SJCRH30 (cell line): ENCODE measurements at regions not wholly inside any gene's neighbourhood (a gene's known extent, or its start where the extent isn't known, plus 50 kb on each side); places are given as distances from the start of the nearest gene placed in this dataset.
A peak's percentile ranks its signal among the peaks of the same experiment; 100 is the strongest.

Experiments
- DNase-seq, 2 experiments: peaks; one replicate each; pipeline ENCODE4 v3.0.0-alpha.2; 2015 to 2020
- H3K27ac ChIP-seq: fragments of 250-450 bp; sonication (Bioruptor Pico); 2 replicates; pipeline ENCODE4 v1.5.1; 2020; ENCODE audit warnings: mild to moderate bottlenecking, moderate library complexity
- H3K27me3 ChIP-seq: fragments of 250-450 bp; sonication (Bioruptor Pico); 2 replicates; pipeline ENCODE4 v1.5.1; 2020; ENCODE audit warnings: mild to moderate bottlenecking, moderate library complexity
- H3K36me3 ChIP-seq: fragments of 250-450 bp; sonication (Bioruptor Pico); 2 replicates; pipeline ENCODE4 v1.5.1; 2020; ENCODE audit warnings: mild to moderate bottlenecking, moderate library complexity
- H3K4me1 ChIP-seq: fragments of 250-450 bp; sonication (Bioruptor Pico); 2 replicates; pipeline ENCODE4 v1.5.1; 2020; ENCODE audit warnings: mild to moderate bottlenecking, moderate library complexity
- H3K4me3 ChIP-seq: fragments of 250-450 bp; sonication (Bioruptor Pico); 2 replicates; pipeline ENCODE4 v1.5.1; 2020; ENCODE audit warnings: mild to moderate bottlenecking, moderate library complexity
- H3K9me3 ChIP-seq: fragments of 250-450 bp; sonication (Bioruptor Pico); replicated peaks from 2 replicates; pipeline ENCODE4 v1.5.1; 2020; ENCODE audit warnings: mild to moderate bottlenecking, moderate library complexity

DNA sequence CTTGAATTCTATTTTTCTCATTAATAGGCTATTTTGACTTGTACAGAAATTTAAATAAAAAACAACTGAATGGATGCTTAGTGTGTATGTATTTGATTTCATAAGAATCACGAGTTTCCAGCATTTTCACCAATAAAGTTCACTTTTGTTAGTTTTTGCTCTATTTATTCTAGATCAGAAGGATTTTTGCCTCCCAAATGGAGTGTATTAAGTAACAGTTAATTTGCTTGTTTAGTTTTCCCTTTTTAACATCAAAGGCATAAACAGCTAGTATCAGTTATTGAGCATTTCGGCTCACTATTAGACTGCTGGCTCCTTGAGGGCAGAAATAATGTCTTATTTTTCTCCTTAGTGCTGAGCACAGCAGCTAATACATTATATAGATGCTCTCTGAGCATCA, 414.1 kb downstream of the FGF9 start:
- DNase-seq = no peak
- Histone ChIP-seq H3K4me3 (no peak overlapping the region), H3K36me3 (no peaks in the 10 kb centered on the region), H3K27ac (no peak overlapping the region), H3K9me3 (no peaks in the 10 kb centered on the region), H3K4me1 (no peaks in the 10 kb centered on the region), H3K27me3 (0 out of 2 replicates have a peak, but pooled peaks cover 2% of the 10 kb centered on the region)

DNA sequence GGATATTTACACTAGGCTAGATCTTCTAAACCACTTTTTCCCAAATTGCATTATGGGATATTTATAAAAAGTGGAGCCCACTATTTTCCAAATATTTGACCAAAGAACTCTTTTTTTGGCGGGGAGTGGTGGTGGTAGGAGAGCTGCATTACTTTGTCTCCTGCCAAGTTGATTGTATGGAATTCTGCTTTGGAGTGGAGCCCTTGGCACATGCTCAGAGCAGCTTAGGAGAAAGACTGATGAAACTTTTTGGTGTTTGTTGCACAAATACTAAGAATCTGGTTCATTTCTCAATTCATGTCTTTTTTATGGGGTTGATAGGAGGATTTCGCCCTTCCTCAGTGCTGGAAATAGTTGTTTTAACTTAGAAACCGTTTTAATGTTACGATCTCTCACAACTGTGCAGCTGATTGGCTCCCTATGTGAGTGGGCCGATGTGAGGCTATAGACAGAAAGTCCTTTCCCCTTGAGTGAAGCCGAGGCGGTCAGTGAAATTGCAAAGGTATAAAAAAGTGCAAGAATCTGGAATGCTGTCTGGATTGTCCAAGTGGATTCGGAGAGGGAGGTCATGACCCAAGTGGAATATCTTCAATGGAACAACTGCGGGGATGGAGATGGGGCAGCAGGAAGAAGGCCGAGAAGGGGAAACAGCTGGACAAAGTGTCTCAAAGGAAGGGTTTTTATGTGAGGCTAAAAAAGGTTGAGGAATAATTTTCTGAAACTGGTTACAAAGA, 415.9 kb downstream of the FGF9 start:
- Histone ChIP-seq H3K27me3 (0 out of 2 replicates have a peak, but pooled peaks cover 2% of the 10 kb centered on the region), H3K4me1 (no peaks in the 10 kb centered on the region), H3K9me3 (no peaks in the 10 kb centered on the region), H3K4me3 (no peak overlapping the region), H3K36me3 (no peaks in the 10 kb centered on the region), H3K27ac (no peak overlapping the region)
- DNase-seq = no peak

GRCh38 chr13:22090106-22090505, 419.2 kb downstream of the FGF9 start:
- no peak for DNase-seq
- Histone ChIP-seq H3K27me3 (no peaks in the 10 kb centered on the region), H3K9me3 (no peaks in the 10 kb centered on the region), H3K27ac (no peak overlapping the region), H3K36me3 (no peaks in the 10 kb centered on the region), H3K4me1 (no peaks in the 10 kb centered on the region), H3K4me3 (no peak overlapping the region)

GRCh38 chr13:22091222-22091970, 420.5 kb downstream of the FGF9 start:
- H3K9me3 ChIP-seq = no peaks in the 10 kb centered on the region; the same call in 1 of the 2 replicates
- no peak overlapping the region for H3K27ac ChIP-seq
- H3K4me3 ChIP-seq = no peak overlapping the region
- H3K36me3 ChIP-seq = no peaks in the 10 kb centered on the region
- H3K4me1 ChIP-seq = no peaks in the 10 kb centered on the region
- no peaks in the 10 kb centered on the region for H3K27me3 ChIP-seq
- DNase-seq = no peak

DNA sequence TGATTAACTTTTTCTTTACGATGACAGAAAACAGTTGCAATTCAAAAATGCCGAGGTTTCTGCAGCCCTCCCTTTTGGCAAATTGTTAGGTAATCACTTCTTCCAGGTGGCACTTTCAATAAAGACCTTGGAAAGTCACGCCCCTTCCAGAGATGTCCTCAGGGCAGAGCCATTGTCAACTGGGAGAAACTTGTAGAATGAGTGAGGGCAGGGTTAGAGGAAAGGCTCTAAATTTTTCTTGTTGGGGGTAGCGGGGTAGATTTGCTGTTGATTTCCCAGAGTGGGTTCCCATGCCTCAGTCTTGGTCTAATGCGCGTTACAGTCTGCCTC, 421.1 kb downstream of the FGF9 start:
- Histone ChIP-seq H3K4me1 (no peaks in the 10 kb centered on the region), H3K4me3 (no peak overlapping the region), H3K36me3 (no peaks in the 10 kb centered on the region), H3K27ac (no peak overlapping the region), H3K9me3 (no peaks in the 10 kb centered on the region; the same call in 1 of the 2 replicates), H3K27me3 (no peaks in the 10 kb centered on the region)
- DNase-seq = no peak

DNA sequence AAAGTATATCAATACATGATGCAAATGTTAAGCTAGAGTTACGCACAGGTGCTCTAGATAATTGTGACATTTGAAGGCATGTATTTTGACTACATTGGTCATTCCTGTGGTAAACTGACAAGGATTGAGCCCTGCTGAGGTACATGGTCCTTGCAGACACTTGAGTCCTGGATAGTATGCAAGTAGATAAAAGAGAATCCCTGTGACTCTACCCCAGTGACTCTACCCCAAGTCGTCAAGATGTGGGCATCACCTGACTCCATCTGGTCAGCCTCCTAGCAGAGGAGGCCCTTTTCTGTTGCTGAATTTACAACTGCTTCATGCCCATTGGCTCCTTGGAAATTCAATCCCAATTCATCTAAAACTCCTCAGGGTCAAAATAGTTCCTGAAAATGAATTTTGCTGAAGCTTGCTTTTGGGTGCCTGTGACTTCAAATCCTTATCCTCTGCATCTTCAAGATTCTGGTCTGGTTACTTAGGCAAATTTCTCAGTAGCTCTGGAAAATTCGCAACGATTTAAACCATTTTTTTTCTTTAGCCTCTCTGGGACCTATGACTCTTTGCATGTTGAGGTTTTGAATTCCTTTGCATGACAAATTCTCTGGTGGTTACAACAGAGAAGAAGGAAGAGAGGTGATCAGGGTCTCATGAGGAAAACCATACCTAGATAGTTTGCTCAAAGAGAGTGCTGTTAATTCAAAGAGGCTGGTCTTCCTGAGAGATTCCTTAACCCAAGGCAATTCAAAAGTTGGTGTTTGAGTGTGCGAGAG, 422.1 kb downstream of the FGF9 start:
- Histone ChIP-seq H3K27ac (no peak overlapping the region), H3K36me3 (no peaks in the 10 kb centered on the region), H3K4me3 (no peak overlapping the region), H3K27me3 (peaks cover 2% of the 10 kb centered on the region; the same call in 1 of the 2 replicates), H3K9me3 (no peaks in the 10 kb centered on the region; the same call in 1 of the 2 replicates), H3K4me1 (no peaks in the 10 kb centered on the region)
- DNase-seq = no peak

DNA sequence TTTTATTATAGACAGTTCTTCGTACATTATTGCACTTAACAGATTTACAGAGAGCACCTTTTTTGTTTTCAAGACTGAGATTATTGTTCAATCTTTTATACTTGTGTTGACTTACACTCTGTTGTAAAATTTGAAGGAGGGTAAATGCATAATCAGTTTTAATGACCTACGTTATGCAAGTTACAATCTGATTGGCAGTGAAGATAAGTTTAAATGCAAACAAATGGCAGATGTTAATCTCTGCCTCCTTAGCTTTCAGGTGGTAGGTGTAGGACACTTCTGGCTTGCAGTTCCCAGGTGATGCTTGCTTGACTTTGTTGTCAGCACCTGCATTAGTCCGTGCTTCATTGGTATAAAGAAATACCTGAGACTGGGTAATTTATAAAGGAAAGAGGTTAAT, 424.9 kb downstream of the FGF9 start:
- H3K4me3 ChIP-seq = no peak overlapping the region
- no peak for DNase-seq
- no peak overlapping the region for H3K27ac ChIP-seq
- peaks cover 3% of the 10 kb centered on the region; the same call in 1 of the 2 replicates for H3K9me3 ChIP-seq
- H3K4me1 ChIP-seq = no peaks in the 10 kb centered on the region
- no peaks in the 10 kb centered on the region for H3K36me3 ChIP-seq
- H3K27me3 ChIP-seq = peaks cover 8% of the 10 kb centered on the region

- Histone ChIP-seq H3K4me1 (no peaks in the 10 kb centered on the region), H3K36me3 (no peaks in the 10 kb centered on the region), H3K27me3 (peaks cover 8% of the 10 kb centered on the region), H3K9me3 (peaks cover 3% of the 10 kb centered on the region; the same call in 1 of the 2 replicates), H3K27ac (no peak overlapping the region), H3K4me3 (no peak overlapping the region)
- DNase-seq = no peak
Measured at GRCh38 chr13:22099585-22099984, 428.7 kb downstream of the FGF9 start.

GRCh38 chr13:22102271-22102670, 431.4 kb downstream of the FGF9 start:
- Histone ChIP-seq H3K27ac (no peak overlapping the region), H3K36me3 (no peaks in the 10 kb centered on the region), H3K27me3 (peaks cover 8% of the 10 kb centered on the region), H3K4me1 (peaks cover 2% of the 10 kb centered on the region; the same call in 1 of the 2 replicates), H3K4me3 (no peak overlapping the region), H3K9me3 (0 out of 2 replicates have a peak, but pooled peaks cover 3% of the 10 kb centered on the region)
- DNase-seq = no peak

DNA sequence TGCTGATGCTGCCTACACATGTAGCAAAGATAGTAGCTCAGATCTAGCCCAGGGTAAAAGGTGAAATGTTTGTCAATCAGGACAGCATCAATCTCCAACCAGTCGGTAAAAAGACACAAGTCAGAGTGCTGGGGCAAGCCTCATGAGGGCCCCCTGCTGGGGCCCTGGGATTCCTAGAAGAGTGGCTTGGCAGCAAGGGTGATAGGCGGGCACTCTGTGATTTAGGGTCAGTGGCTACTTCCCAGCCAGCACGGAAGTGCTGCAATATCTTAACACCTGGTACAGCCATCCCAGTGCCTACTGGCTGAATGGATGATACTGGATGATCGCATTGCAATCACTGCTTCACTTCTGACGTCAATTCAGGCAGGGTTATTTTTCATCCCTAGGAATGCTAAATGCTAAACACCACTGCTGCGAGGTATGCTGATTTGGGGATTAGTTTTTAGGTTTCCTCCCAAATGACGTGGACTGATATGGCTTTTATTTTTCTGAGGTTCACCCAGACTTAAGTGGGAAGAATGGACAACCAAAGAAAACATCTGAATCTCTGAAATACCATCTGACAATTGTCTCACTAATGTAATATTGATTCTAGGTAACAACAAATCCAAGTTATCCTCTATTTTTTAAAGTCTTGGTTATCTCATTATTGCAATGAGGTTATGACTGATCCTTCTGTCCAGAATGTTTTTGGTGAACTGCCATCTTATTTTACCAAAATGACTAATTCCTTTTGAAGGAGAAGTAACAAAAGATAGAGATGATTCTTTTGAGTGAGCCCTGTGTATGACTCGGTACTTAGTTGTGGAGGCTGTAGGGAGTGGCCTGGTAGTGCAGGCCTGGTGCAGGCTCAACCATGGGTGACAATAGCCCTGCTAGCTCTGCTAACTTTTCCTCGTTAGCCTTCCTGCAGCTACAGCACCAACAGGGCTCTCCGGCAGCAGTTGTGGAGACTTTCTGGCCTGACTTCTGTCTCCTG, 432.5 kb downstream of the FGF9 start:
- peaks cover 12% of the 10 kb centered on the region for H3K4me1 ChIP-seq
- H3K4me3 ChIP-seq = no peak overlapping the region
- peak in 1 of 2 experiments; percentile 12 for DNase-seq
- no peak overlapping the region for H3K27ac ChIP-seq
- no peaks in the 10 kb centered on the region for H3K36me3 ChIP-seq
- 0 out of 2 replicates have a peak, but pooled peaks cover 3% of the 10 kb centered on the region for H3K9me3 ChIP-seq
- H3K27me3 ChIP-seq = peaks cover 4% of the 10 kb centered on the region; the same call in 1 of the 2 replicates

- Histone ChIP-seq H3K4me3 (no peak overlapping the region), H3K27ac (no peak overlapping the region), H3K9me3 (no peaks in the 10 kb centered on the region), H3K27me3 (no peaks in the 10 kb centered on the region), H3K4me1 (peaks cover 26% of the 10 kb centered on the region), H3K36me3 (no peaks in the 10 kb centered on the region)
- DNase-seq = no peak
Measured at GRCh38 chr13:22106058-22106457, 435.2 kb downstream of the FGF9 start.

DNA sequence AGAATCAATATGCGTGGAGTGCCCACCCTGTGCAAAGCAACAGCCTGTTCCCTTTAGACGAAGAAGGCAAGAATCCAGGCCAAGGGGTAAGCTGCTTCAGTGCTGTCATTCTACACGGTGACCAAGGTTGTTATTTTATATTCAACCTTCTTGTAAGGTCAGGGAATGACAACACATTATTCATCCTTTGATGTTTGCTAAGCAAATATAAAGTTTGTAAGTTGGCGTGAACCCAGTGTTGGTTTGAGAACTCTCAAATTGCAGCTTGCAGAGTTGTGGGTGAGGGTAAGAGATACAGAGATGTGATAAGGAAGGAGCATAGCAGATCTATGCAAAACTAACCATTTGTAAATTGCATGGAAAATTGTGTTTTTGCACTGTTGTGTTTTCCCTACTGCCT, 436.7 kb downstream of the FGF9 start:
- DNase-seq = peak in 1 of 2 experiments; percentile 17
- Histone ChIP-seq H3K9me3 (no peaks in the 10 kb centered on the region), H3K27me3 (no peaks in the 10 kb centered on the region), H3K36me3 (no peaks in the 10 kb centered on the region), H3K4me1 (peaks cover 26% of the 10 kb centered on the region), H3K27ac (peak overlapping the region; percentile 74), H3K4me3 (no peak overlapping the region)

DNA sequence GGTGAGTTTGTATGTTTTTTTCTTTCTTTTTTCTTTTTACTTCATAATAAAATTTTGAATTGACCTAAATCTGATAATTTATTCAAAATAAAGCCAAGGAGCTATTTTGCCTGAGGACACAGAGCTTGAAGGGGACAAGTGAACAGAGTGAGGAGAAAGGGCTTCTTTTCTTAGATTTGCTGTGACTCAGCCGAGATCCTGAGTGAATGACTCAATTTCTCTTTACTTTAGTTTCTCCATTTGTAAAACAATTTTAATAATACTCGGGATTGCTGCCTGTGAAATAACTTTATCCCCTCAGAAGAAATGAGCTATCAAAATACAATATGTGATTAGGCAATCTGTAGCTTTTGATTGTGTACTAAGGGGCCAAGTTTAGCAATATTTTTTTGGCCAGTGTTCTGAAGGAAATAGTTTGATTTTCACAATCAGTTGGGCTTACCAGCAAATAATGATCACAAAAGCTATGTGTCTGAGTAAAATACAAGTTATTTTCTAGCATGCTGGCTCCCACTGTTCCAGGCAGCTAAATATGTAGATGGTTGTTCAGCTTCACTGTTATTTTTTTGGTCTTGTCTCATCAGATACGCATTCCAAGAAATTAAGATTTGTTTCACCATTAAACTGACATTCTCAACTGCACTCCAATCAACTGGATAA, 437.5 kb downstream of the FGF9 start:
- H3K9me3 ChIP-seq = no peaks in the 10 kb centered on the region
- H3K27me3 ChIP-seq = no peaks in the 10 kb centered on the region
- DNase-seq = peak in 1 of 2 experiments; percentile 53
- H3K4me1 ChIP-seq = peaks cover 26% of the 10 kb centered on the region
- H3K36me3 ChIP-seq = no peaks in the 10 kb centered on the region
- no peak overlapping the region for H3K4me3 ChIP-seq
- H3K27ac ChIP-seq = peak overlapping the region; percentile 74
